ENCODE measurements at regions not wholly inside any gene's neighbourhood (a gene's known extent, or its start where the extent isn't known, plus 50 kb on each side); places are given as distances from the start of the nearest gene placed in this dataset.

GRCh38 chr20:51211191-51211590 lies 188.3 kb upstream of the KCNG1 start:
- no peak overlapping the region for H3K4me2 ChIP-seq (ENCODE audit: low read length)
- no peaks in the 10 kb centered on the region for H3K9me2 ChIP-seq (replicated peaks; ENCODE audit: low read length)
- TF ChIP-seq EZH2phosphoT487 (IDR thresholded peaks at IDR 0.05; ENCODE audit: borderline replicate concordance, low read length): no peak
- no peak for TF ChIP-seq CTCF (conservative IDR thresholded peaks at IDR 0.05; ENCODE audit: low read depth, low read length)
- no peak for TF ChIP-seq EZH2 (IDR thresholded peaks at IDR 0.05; ENCODE audit: low read length, unreplicated experiment)
- H3F3A ChIP-seq (ENCODE audit: low read length, unreplicated experiment): no peaks in the 10 kb centered on the region
- no peak overlapping the region for H3K4me3 ChIP-seq (ENCODE audit: low read length)
- no peak overlapping the region for H2AFZ ChIP-seq (ENCODE audit: low read length)
- no peaks in the 10 kb centered on the region for H3K4me1 ChIP-seq (ENCODE audit: insufficient read depth, low read length)
- no peak overlapping the region for H3K9ac ChIP-seq (ENCODE audit: low read length)
- no peaks in the 10 kb centered on the region for H4K20me1 ChIP-seq (ENCODE audit: low read length)
- H3K36me3 ChIP-seq (ENCODE audit: low read depth, low read length): no peaks in the 10 kb centered on the region
- intact Hi-C loops (cut with micrococcal nuclease): no loop called here
- POLR2A ChIA-PET (ENCODE audit: unreplicated experiment): no interaction called here
- CTCF ChIA-PET: interaction anchor here (0.6 kb wide), 1 partner anchor 78 kb away, joined by 4 read pairs; no protein-coding TSS in a partner anchor
- no peaks in the 10 kb centered on the region for H3K79me2 ChIP-seq (ENCODE audit: low read length)
- no TSS peak for BruUV-seq (replicated peaks)
- ATAC-seq (no peak), DNase-seq (no peak)
- H3K27me3 ChIP-seq (ENCODE audit: low read length): peaks cover 34% of the 10 kb centered on the region
- no peak overlapping the region for H3K27ac ChIP-seq (ENCODE audit: low read length)
- no peaks in the 10 kb centered on the region for H3K9me3 ChIP-seq (ENCODE audit: low read length)

- no peaks in the 10 kb centered on the region for H3F3A ChIP-seq (ENCODE audit: low read length, unreplicated experiment)
- intact Hi-C loops (cut with micrococcal nuclease): no loop called here
- BruUV-seq (replicated peaks): no TSS peak
Observed at GRCh38 chr20:51210084-51210483, 187.2 kb upstream of the KCNG1 start.

GRCh38 chr20:51208162-51208561 lies 185.3 kb upstream of the KCNG1 start:
- peaks cover 39% of the 10 kb centered on the region for H3K27me3 ChIP-seq (ENCODE audit: low read length)
- no peaks in the 10 kb centered on the region for H3K4me1 ChIP-seq (ENCODE audit: insufficient read depth, low read length)
- H3F3A ChIP-seq (ENCODE audit: low read length, unreplicated experiment): no peaks in the 10 kb centered on the region
- H3K4me2 ChIP-seq (ENCODE audit: low read length): no peak overlapping the region
- no peak overlapping the region for H3K4me3 ChIP-seq (ENCODE audit: low read length)
- no peaks in the 10 kb centered on the region for H3K79me2 ChIP-seq (ENCODE audit: low read length)
- no peak overlapping the region for H3K9ac ChIP-seq (ENCODE audit: low read length)
- H3K9me3 ChIP-seq (ENCODE audit: low read length): no peaks in the 10 kb centered on the region
- no peaks in the 10 kb centered on the region for H3K9me2 ChIP-seq (replicated peaks; ENCODE audit: low read length)
- no peak overlapping the region for H3K27ac ChIP-seq (ENCODE audit: low read length)
- no peaks in the 10 kb centered on the region for H3K36me3 ChIP-seq (ENCODE audit: low read depth, low read length)
- no peaks in the 10 kb centered on the region for H4K20me1 ChIP-seq (ENCODE audit: low read length)
- no peak for TF ChIP-seq CTCF (conservative IDR thresholded peaks at IDR 0.05; ENCODE audit: low read depth, low read length)
- TF ChIP-seq EZH2 (IDR thresholded peaks at IDR 0.05; ENCODE audit: low read length, unreplicated experiment): no peak
- no peak for TF ChIP-seq EZH2phosphoT487 (IDR thresholded peaks at IDR 0.05; ENCODE audit: borderline replicate concordance, low read length)
- DNase-seq: no peak
- POLR2A ChIA-PET (ENCODE audit: unreplicated experiment): no interaction called here
- no peak for ATAC-seq
- intact Hi-C loops (cut with micrococcal nuclease): no loop called here
- BruUV-seq (replicated peaks): no TSS peak
- no peak overlapping the region for H2AFZ ChIP-seq (ENCODE audit: low read length)
- CTCF ChIA-PET: no interaction called here

More at GRCh38 chr20:51210084-51210483, 187.2 kb upstream of the KCNG1 start:
- ChIA-PET CTCF (no interaction called here), POLR2A (ENCODE audit: unreplicated experiment) (no interaction called here)
- H3K4me3 ChIP-seq (ENCODE audit: low read length): no peak overlapping the region
- H4K20me1 ChIP-seq (ENCODE audit: low read length): no peaks in the 10 kb centered on the region
- H3K27ac ChIP-seq (ENCODE audit: low read length): no peak overlapping the region
- no peaks in the 10 kb centered on the region for H3K9me2 ChIP-seq (replicated peaks; ENCODE audit: low read length)
- ATAC-seq (no peak), DNase-seq (no peak)
- peaks cover 34% of the 10 kb centered on the region for H3K27me3 ChIP-seq (ENCODE audit: low read length)
- H3K9me3 ChIP-seq (ENCODE audit: low read length): no peaks in the 10 kb centered on the region
- H3K79me2 ChIP-seq (ENCODE audit: low read length): no peaks in the 10 kb centered on the region
- H3K36me3 ChIP-seq (ENCODE audit: low read depth, low read length): no peaks in the 10 kb centered on the region
- no peak overlapping the region for H3K4me2 ChIP-seq (ENCODE audit: low read length)
- H3K9ac ChIP-seq (ENCODE audit: low read length): no peak overlapping the region
- no peaks in the 10 kb centered on the region for H3K4me1 ChIP-seq (ENCODE audit: insufficient read depth, low read length)
- TF ChIP-seq EZH2 (IDR thresholded peaks at IDR 0.05; ENCODE audit: low read length, unreplicated experiment) (no peak), CTCF (conservative IDR thresholded peaks at IDR 0.05; ENCODE audit: low read depth, low read length) (no peak), EZH2phosphoT487 (IDR thresholded peaks at IDR 0.05; ENCODE audit: borderline replicate concordance, low read length) (no peak)
- no peak overlapping the region for H2AFZ ChIP-seq (ENCODE audit: low read length)

All from PC-3 (cell line).